ENCODE measurements at regions not wholly inside any gene's neighbourhood (a gene's known extent, or its start where the extent isn't known, plus 50 kb on each side); places are given as distances from the start of the nearest gene placed in this dataset.

GRCh38 chr2:78056976-78057375 lies 534.8 kb upstream of the LRRTM4 start:
- Histone ChIP-seq H3K27me3 (peaks cover 0 to 4% (median 0%) of the 10 kb centered on the region in 7 donors), H3K9me3 (peaks cover 0 to 36% (median 0%) of the 10 kb centered on the region in 11 donors), H3K4me3 (no peak overlapping the region), H3K36me3 (no peaks in the 10 kb centered on the region), H3K27ac (no peak overlapping the region), H3K4me1 (no peaks in the 10 kb centered on the region)
- ATAC-seq, result no peak
- intact Hi-C loops (cut with DNase I), result no loop called here
- TF ChIP-seq, protein P1, sequence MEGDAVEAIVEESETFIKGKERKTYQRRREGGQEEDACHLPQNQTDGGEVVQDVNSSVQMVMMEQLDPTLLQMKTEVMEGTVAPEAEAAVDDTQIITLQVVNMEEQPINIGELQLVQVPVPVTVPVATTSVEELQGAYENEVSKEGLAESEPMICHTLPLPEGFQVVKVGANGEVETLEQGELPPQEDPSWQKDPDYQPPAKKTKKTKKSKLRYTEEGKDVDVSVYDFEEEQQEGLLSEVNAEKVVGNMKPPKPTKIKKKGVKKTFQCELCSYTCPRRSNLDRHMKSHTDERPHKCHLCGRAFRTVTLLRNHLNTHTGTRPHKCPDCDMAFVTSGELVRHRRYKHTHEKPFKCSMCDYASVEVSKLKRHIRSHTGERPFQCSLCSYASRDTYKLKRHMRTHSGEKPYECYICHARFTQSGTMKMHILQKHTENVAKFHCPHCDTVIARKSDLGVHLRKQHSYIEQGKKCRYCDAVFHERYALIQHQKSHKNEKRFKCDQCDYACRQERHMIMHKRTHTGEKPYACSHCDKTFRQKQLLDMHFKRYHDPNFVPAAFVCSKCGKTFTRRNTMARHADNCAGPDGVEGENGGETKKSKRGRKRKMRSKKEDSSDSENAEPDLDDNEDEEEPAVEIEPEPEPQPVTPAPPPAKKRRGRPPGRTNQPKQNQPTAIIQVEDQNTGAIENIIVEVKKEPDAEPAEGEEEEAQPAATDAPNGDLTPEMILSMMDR (IDR thresholded peaks at IDR 0.05), result no peak
- DNase-seq, result no peak

DNA sequence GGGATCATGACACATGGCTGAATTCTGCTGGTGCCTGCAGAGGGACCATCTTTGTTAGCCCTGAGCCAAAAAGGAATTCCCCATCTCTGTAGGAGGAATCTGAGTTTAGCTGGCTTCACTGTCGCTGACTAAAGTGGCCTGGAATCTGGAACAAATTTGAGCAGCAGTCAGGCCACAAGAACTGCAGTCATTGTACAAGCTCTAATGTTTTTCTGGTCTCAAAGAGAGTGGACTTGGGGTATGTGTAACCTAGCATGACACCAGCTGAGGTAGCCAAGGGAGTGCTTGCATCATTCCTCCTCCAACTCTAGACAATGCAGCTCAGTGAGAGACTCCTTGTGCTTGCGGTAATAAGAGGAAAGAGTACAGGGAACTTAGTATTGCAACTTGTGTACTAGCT lies 539.1 kb upstream of the LRRTM4 start:
- WGBS, 2 donors, result 76 to 81% methylated on average over 2 of the region's 2 CpGs
- Histone ChIP-seq H3K9me3 (peaks cover 0 to 19% (median 0%) of the 10 kb centered on the region in 11 donors), H3K27me3 (peaks cover 0 to 4% (median 0%) of the 10 kb centered on the region in 7 donors), H3K27ac (no peak overlapping the region), H3K4me3 (no peak overlapping the region), H3K36me3 (no peaks in the 10 kb centered on the region), H3K4me1 (no peaks in the 10 kb centered on the region)
- ATAC-seq (no peak), DNase-seq (no peak)
- intact Hi-C loops (cut with DNase I), result no loop called here
- TF ChIP-seq, protein P1 (IDR thresholded peaks at IDR 0.05), result no peak

DNA sequence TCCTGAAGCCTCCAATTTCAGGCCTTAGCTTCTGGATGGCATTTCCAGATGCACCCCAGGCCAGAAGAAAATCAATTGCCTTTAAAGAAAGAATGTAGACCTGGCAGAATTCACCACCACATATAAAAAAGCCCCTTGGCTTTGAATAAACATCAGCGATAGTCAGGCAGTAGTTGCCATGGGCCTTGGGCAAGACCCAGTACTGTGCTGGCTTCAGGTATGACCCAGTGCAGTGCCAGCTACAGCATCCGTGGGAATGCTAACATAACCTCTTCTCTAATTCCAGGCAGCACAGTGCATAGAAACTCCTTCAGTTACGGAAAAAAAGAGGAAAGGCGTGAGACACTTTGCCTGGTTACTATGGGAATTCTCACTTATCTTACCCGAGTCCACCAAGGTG lies 539.6 kb upstream of the LRRTM4 start:
- H3K4me1 ChIP-seq, result no peaks in the 10 kb centered on the region
- intact Hi-C loops (cut with DNase I), result no loop called here
- peaks cover 0 to 4% (median 0%) of the 10 kb centered on the region in 7 donors for H3K27me3 ChIP-seq
- no peak for DNase-seq
- WGBS, 2 donors, result 76 to 84% methylated on average over 5 of the region's 5 CpGs
- H3K9me3 ChIP-seq, result peaks cover 0 to 19% (median 0%) of the 10 kb centered on the region in 11 donors
- H3K36me3 ChIP-seq, result no peaks in the 10 kb centered on the region
- H3K4me3 ChIP-seq, result no peak overlapping the region
- no peak overlapping the region for H3K27ac ChIP-seq
- ATAC-seq, result no peak
- TF ChIP-seq, protein P1 (IDR thresholded peaks at IDR 0.05), result no peak

- TF ChIP-seq, protein P1 (IDR thresholded peaks at IDR 0.05), result no peak
- Histone ChIP-seq H3K4me3 (no peak overlapping the region), H3K27ac (no peak overlapping the region), H3K36me3 (no peaks in the 10 kb centered on the region), H3K27me3 (peaks cover 0 to 4% (median 0%) of the 10 kb centered on the region in 7 donors), H3K4me1 (no peaks in the 10 kb centered on the region), H3K9me3 (peaks cover 0 to 19% (median 0%) of the 10 kb centered on the region in 11 donors)
- DNase-seq (no peak), ATAC-seq (no peak)
- WGBS, 2 donors, result 78 to 79% methylated on average over 2 of the region's 2 CpGs
- intact Hi-C loops (cut with DNase I), result no loop called here
Observed at GRCh38 chr2:78063246-78064020, 541.3 kb upstream of the LRRTM4 start.
